H9 (cell line): ENCODE measurements at regions not wholly inside any gene's neighbourhood (a gene's known extent, or its start where the extent isn't known, plus 50 kb on each side); places are given as distances from the start of the nearest gene placed in this dataset.

Experiments used
- DNase-seq: peaks from one replicate; pipeline ENCODE4 v3.0.0-alpha.2; 2017
- H2AFZ ChIP-seq: one replicate; pipeline ENCODE4 v1.6.1; 2013; ENCODE audit warnings: mild to moderate bottlenecking, low read length, control low read depth, moderate library complexity
- H2AK5ac ChIP-seq: 2 replicates; pipeline ENCODE4 v1.6.1; 2013; ENCODE audit warnings: low read length, control low read depth, mixed read lengths; ENCODE audit not compliant: insufficient read length
- H2BK120ac ChIP-seq: one replicate; pipeline ENCODE4 v1.6.1; 2013; ENCODE audit warnings: low read depth, mild to moderate bottlenecking, low read length, control low read depth, inconsistent platforms; ENCODE audit not compliant: poor library complexity, severe bottlenecking
- H2BK12ac ChIP-seq: 2 replicates; pipeline ENCODE4 v1.6.1; 2013; ENCODE audit warnings: low read length, control low read depth, mixed read lengths, low read depth; ENCODE audit not compliant: insufficient read length
- H2BK15ac ChIP-seq: 2 replicates; pipeline ENCODE4 v1.6.1; 2013; ENCODE audit warnings: low read depth, low read length, control low read depth
- H2BK20ac ChIP-seq: one replicate; pipeline ENCODE4 v1.6.1; 2013; ENCODE audit warnings: low read depth, mild to moderate bottlenecking, low read length, control low read depth, inconsistent platforms; ENCODE audit not compliant: poor library complexity, severe bottlenecking
- H2BK5ac ChIP-seq: 2 replicates; pipeline ENCODE4 v1.6.1; 2013; ENCODE audit warnings: low read length, control low read depth, mixed read lengths; ENCODE audit not compliant: insufficient read length
- H3K14ac ChIP-seq: 2 replicates; pipeline ENCODE4 v1.6.1; 2013; ENCODE audit warnings: low read length, control low read depth; ENCODE audit not compliant: insufficient read depth
- H3K18ac ChIP-seq: 2 replicates; pipeline ENCODE4 v1.6.1; 2013; ENCODE audit warnings: low read depth, mild to moderate bottlenecking, mixed read lengths, low read length, control low read depth; ENCODE audit not compliant: insufficient read length
- H3K23ac ChIP-seq: 2 replicates; pipeline ENCODE4 v1.6.1; 2013; ENCODE audit warnings: low read length, control low read depth, mixed read lengths, low read depth; ENCODE audit not compliant: insufficient read length
- H3K23me2 ChIP-seq: 2 replicates; pipeline ENCODE4 v1.6.1; 2013; ENCODE audit warnings: low read depth, mild to moderate bottlenecking, mixed read lengths, low read length, control low read depth; ENCODE audit not compliant: insufficient read length, poor library complexity, severe bottlenecking
- H3K27ac ChIP-seq: 2 replicates; pipeline ENCODE4 v1.5.1; 2013; ENCODE audit warnings: low read length, control low read depth, mixed read lengths, low read depth; ENCODE audit not compliant: insufficient read length
- H3K27me3 ChIP-seq: 2 replicates; pipeline ENCODE4 v1.6.1; 2013; ENCODE audit warnings: low read length, control low read depth, inconsistent platforms; ENCODE audit not compliant: insufficient read depth
- H3K4ac ChIP-seq: 2 replicates; pipeline ENCODE4 v1.6.1; 2013; ENCODE audit warnings: low read depth, mild to moderate bottlenecking, control low read depth, inconsistent platforms, low read length, moderate library complexity
- H3K4me1 ChIP-seq: 2 replicates; pipeline ENCODE4 v1.6.1; 2013; ENCODE audit warnings: low read length, control low read depth, inconsistent platforms; ENCODE audit not compliant: insufficient read depth
- H3K4me2 ChIP-seq: 2 replicates; pipeline ENCODE4 v1.6.1; 2013; ENCODE audit warnings: low read length, control low read depth, mixed read lengths; ENCODE audit not compliant: insufficient read length, insufficient read depth
- H3K56ac ChIP-seq: 2 replicates; pipeline ENCODE4 v1.6.1; 2013; ENCODE audit warnings: low read depth, mild to moderate bottlenecking, mixed read lengths, low read length, control low read depth; ENCODE audit not compliant: insufficient read length
- H3K79me1 ChIP-seq: 2 replicates; pipeline ENCODE4 v1.6.1; 2013; ENCODE audit warnings: low read depth, mild to moderate bottlenecking, moderate library complexity, low read length, control low read depth, inconsistent platforms; ENCODE audit not compliant: insufficient read depth, poor library complexity, severe bottlenecking
- H3K79me2 ChIP-seq: 2 replicates; pipeline ENCODE4 v1.6.1; 2013; ENCODE audit warnings: low read length, control low read depth, inconsistent platforms; ENCODE audit not compliant: insufficient read depth
- H3K9ac ChIP-seq: 2 replicates; pipeline ENCODE4 v1.6.1; 2013; ENCODE audit warnings: low read length, control low read depth, mixed read lengths; ENCODE audit not compliant: insufficient read length; ENCODE audit errors: extremely low read depth
- H3K9me3 ChIP-seq: one replicate; pipeline ENCODE4 v1.6.1; 2013; ENCODE audit warnings: low read depth, low read length, inconsistent platforms; ENCODE audit not compliant: control insufficient read depth
- H3T11ph ChIP-seq: one replicate; pipeline ENCODE4 v1.6.1; 2013; ENCODE audit warnings: mild to moderate bottlenecking, low read length, control low read depth, inconsistent platforms
- H4K20me1 ChIP-seq: one replicate; pipeline ENCODE4 v1.6.1; 2013; ENCODE audit not compliant: control insufficient read depth, insufficient read length, insufficient read depth
- H4K5ac ChIP-seq: 2 replicates; pipeline ENCODE4 v1.6.1; 2013; ENCODE audit warnings: low read depth, mild to moderate bottlenecking, mixed read lengths, low read length, control low read depth; ENCODE audit not compliant: insufficient read length
- H4K8ac ChIP-seq: replicated peaks from 2 replicates; pipeline ENCODE4 v1.6.1; 2013; ENCODE audit warnings: low read length, control low read depth, mixed read lengths, low read depth; ENCODE audit not compliant: insufficient read length
- H4K91ac ChIP-seq: 2 replicates; pipeline ENCODE4 v1.6.1; 2013; ENCODE audit warnings: low read depth, mild to moderate bottlenecking, moderate library complexity, mixed read lengths, low read length, control low read depth; ENCODE audit not compliant: insufficient read length
- H3K27ac Mint-ChIP-seq, 3 experiments: 2 replicates in 2 of 3; 3 replicates in 1 of 3; pipeline ENCODE4 v1.8.0; 2020 to 2021; ENCODE audit warnings: mixed read lengths in 3 of 3, mild to moderate bottlenecking in 1 of 3, moderate library complexity in 1 of 3
- H3K27me3 Mint-ChIP-seq: 2 replicates; pipeline ENCODE4 v1.8.0; 2021; ENCODE audit warnings: low read depth, mild to moderate bottlenecking, moderate library complexity, mixed read lengths
- H3K36me3 Mint-ChIP-seq, 3 experiments: 2 replicates in 2 of 3; 3 replicates in 1 of 3; pipeline ENCODE4 v1.8.0; 2020 to 2021; ENCODE audit warnings: low read depth in 3 of 3, mixed read lengths in 3 of 3; ENCODE audit not compliant: insufficient read depth in 1 of 3
- H3K4me1 Mint-ChIP-seq, 2 experiments: 2 replicates each; pipeline ENCODE4 v1.8.0; 2020; ENCODE audit warnings: mixed read lengths in 2 of 2
- H3K4me3 Mint-ChIP-seq, 2 experiments: 2 replicates in 1 of 2; 3 replicates in 1 of 2; pipeline ENCODE4 v1.8.0; 2020 to 2021; ENCODE audit warnings: mild to moderate bottlenecking in 2 of 2, mixed read lengths in 2 of 2, moderate library complexity in 1 of 2
- H3K9me3 Mint-ChIP-seq, 2 experiments: 2 replicates in 1 of 2; 3 replicates in 1 of 2; pipeline ENCODE4 v1.8.0; 2020; ENCODE audit warnings: mild to moderate bottlenecking in 2 of 2, mixed read lengths in 2 of 2, moderate library complexity in 1 of 2
- CTCF ChIP-seq: fragments of 200-600 bp; sonication (generic); conservative IDR thresholded peaks from 3 replicates; pipeline ENCODE4 v1.8.0; 2021; ENCODE audit warnings: antibody characterized with exemption, mild to moderate bottlenecking
- WGBS: extraction: QIAGEN DNeasy Blood & Tissue Kit; methylation state at CpG from one replicate; pipeline ENCODE4 v1.1.7; 2013; ENCODE audit warnings: missing lambda C conversion rate, low lambda C conversion rate, mixed read lengths; ENCODE audit not compliant: insufficient read length; ENCODE audit errors: extremely low coverage; 5-methylcytosine and 5-hydroxymethylcytosine counted together

DNA sequence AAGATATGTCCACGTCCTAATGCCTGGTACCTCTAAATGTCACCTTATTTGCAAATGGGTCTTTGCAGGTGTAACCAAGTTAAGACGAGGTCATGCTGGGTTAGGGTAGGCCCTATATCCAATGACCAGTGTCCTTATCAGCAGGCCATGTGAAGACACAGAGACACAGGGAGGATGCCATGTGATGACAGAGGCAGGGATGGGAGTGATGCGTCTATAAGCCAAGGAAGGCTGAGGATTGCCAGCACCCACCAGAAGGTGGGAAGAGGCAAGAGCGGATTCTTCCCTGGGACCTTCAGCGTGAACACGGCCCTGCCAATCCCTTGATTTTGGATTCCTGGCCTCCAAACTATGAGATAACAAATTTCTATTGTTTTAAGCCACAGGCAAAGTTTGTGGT lies 123.4 kb upstream of the CXCL14 start:
- WGBS: no CpG with 5 or more reads among the region's 6 CpGs
- H2BK20ac ChIP-seq: no peak overlapping the region
- H3K56ac ChIP-seq: no peak overlapping the region
- no peak overlapping the region for H2BK12ac ChIP-seq
- H3T11ph ChIP-seq: no peak overlapping the region
- H4K20me1 ChIP-seq: no peaks in the 10 kb centered on the region
- H4K91ac ChIP-seq: no peak overlapping the region
- peaks cover 2% of the 10 kb centered on the region; the same call in 1 of the 2 replicates for H3K27me3 Mint-ChIP-seq
- H3K4me1 Mint-ChIP-seq: peaks cover 8% of the 10 kb centered on the region in 2 experiments
- H3K14ac ChIP-seq: no peak overlapping the region
- no peaks in the 10 kb centered on the region for H3K79me1 ChIP-seq
- H3K4me3 Mint-ChIP-seq: no peak overlapping the region
- H2AFZ ChIP-seq: no peak overlapping the region
- H3K4ac ChIP-seq: no peak overlapping the region
- H3K27me3 ChIP-seq: no peaks in the 10 kb centered on the region
- H3K4me2 ChIP-seq: no peak overlapping the region
- H3K18ac ChIP-seq: no peak overlapping the region
- H4K5ac ChIP-seq: no peak overlapping the region
- no peak overlapping the region for H2AK5ac ChIP-seq
- no peak for TF ChIP-seq CTCF
- H3K79me2 ChIP-seq: no peaks in the 10 kb centered on the region
- no peak overlapping the region for H4K8ac ChIP-seq
- H3K9me3 Mint-ChIP-seq: no peaks in the 10 kb centered on the region
- no peaks in the 10 kb centered on the region for H3K9me3 ChIP-seq
- H2BK120ac ChIP-seq: no peak overlapping the region
- no peak for DNase-seq
- no peak overlapping the region for H3K27ac ChIP-seq
- H2BK5ac ChIP-seq: no peak overlapping the region
- no peak overlapping the region for H3K27ac Mint-ChIP-seq
- H2BK15ac ChIP-seq: no peak overlapping the region
- no peaks in the 10 kb centered on the region for H3K4me1 ChIP-seq
- no peak overlapping the region for H3K23ac ChIP-seq
- no peaks in the 10 kb centered on the region for H3K36me3 Mint-ChIP-seq
- H3K9ac ChIP-seq: no peak overlapping the region
- H3K23me2 ChIP-seq: no peaks in the 10 kb centered on the region
